Skeletal muscle tissue (tissue), 3 donors: ENCODE measurements at regions not wholly inside any gene's neighbourhood (a gene's known extent, or its start where the extent isn't known, plus 50 kb on each side); places are given as distances from the start of the nearest gene placed in this dataset.

Experiments
- H3K27ac ChIP-seq: one replicate; pipeline ENCODE4 v1.7.0; 2013; ENCODE audit warnings: mild to moderate bottlenecking, low read depth, low read length, inconsistent platforms
- H3K27me3 ChIP-seq, 3 donors: one replicate each; pipeline ENCODE4 v1.7.0; 2013; ENCODE audit warnings: low read length in 3 of 3; ENCODE audit not compliant: control insufficient read depth in 3 of 3, insufficient read depth in 3 of 3
- H3K36me3 ChIP-seq, 3 donors: one replicate each; pipeline ENCODE4 v1.7.0; 2013; ENCODE audit warnings: low read length in 3 of 3; ENCODE audit not compliant: control insufficient read depth in 3 of 3, insufficient read depth in 3 of 3
- H3K4me1 ChIP-seq, 3 donors: one replicate each; pipeline ENCODE4 v1.7.0; 2013; ENCODE audit warnings: low read length in 3 of 3, mild to moderate bottlenecking in 3 of 3; ENCODE audit not compliant: control insufficient read depth in 3 of 3, insufficient read depth in 3 of 3
- H3K4me3 ChIP-seq, 3 donors: one replicate each; pipeline ENCODE4 v1.7.0; 2013; ENCODE audit warnings: low read length in 3 of 3
- H3K9ac ChIP-seq, 3 donors: one replicate each; pipeline ENCODE4 v1.7.0; 2013; ENCODE audit warnings: low read length in 3 of 3, mild to moderate bottlenecking in 3 of 3, moderate library complexity in 2 of 3, low read depth in 1 of 3
- H3K9me3 ChIP-seq, 3 donors: one replicate each; pipeline ENCODE4 v1.7.0; 2013; ENCODE audit warnings: low read length in 3 of 3; ENCODE audit not compliant: control insufficient read depth in 3 of 3
- donor health status: Osteomylitis.

DNA sequence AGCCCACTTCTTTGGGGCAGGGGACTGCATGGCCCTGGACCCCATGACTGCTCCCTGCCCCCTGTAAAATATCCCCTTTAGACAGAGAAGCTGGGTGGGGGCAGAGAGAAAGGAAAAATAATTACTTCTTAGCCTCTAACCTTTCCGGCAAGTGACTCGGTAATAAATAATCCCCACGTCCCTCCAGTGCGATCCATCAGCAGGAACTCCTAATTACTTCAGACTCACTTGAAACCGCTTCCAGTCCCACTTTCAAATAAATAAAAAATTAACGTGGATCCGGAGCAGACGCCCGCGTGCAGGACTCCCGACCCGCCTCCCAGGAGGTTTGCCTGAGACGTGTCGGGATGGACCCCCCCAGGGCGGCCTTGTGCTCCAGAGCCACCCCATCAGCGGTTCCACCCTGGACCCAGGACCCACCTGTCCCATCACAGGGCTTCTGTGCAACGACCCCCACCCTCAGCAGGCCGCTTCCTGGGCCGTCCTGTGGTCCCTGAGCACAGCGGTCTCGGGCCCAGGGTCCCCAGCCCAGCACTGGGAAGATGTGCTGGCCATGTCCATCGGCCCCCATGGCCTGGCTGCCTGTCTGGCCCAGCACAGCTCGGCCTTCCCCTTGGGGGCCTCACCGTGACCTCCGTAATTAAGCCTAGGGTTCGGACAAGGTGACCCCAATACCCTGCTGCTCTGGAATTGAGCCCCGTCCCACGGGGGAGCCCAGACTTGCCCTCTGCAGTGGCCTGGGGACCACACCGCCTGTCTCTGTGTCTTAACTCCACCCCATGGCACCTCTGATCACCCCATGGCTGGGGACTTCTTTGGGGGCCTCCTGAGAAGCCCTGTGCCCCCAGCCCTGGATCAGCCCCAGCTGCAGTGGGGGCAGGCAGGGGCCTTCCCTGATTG, 108.0 kb downstream of the UNCX start:
- Histone ChIP-seq H3K27me3 (peaks cover 18 to 34% (median 30%) of the 10 kb centered on the region in 3 donors), H3K4me1 (no peaks in the 10 kb centered on the region), H3K9me3 (no peaks in the 10 kb centered on the region), H3K9ac (no peak overlapping the region), H3K36me3 (no peaks in the 10 kb centered on the region), H3K4me3 (no peak overlapping the region), H3K27ac (no peak overlapping the region)

DNA sequence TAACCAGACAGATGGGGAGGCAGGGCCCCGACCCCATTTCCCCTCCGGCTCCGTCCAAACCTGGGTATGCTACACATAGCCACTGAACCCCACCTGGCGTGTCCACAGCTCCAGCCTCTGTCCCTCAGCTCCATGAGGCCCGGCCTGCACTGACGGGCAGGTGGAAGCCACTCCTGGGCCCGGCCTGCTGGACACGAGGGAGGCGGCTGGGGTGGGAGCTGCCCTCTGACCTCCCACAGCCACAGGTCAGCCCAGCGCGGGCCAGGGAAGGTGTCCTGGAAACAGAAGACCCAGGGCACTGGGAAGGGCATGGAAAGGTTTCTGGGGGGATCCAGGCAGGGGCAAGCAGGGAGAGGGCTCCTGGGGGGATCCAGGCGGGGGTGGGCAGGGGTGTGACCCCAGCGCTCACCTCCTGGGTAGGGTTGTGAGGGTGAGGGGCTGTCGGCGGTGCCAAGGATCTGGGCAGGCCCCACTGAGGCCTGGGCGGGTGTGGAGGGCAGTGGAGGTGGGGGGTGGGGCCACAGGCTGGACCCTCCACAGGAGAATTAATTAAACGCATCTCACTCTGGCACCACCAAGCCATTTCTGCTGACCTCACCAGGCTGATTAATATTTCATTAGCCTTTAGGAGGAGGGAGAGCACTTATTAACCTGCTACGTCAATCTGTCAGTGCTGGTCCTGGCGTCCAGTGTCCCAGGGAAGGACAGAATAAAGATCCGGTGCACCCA, 108.9 kb downstream of the UNCX start:
- H3K27me3 ChIP-seq: peaks cover 26 to 42% (median 38%) of the 10 kb centered on the region in 3 donors

GRCh38 chr7:1342090-1342640, 109.5 kb downstream of the UNCX start:
- Histone ChIP-seq H3K4me3 (no peak overlapping the region), H3K9me3 (no peaks in the 10 kb centered on the region), H3K36me3 (no peaks in the 10 kb centered on the region), H3K9ac (no peak overlapping the region), H3K27me3 (peaks cover 30 to 47% (median 43%) of the 10 kb centered on the region in 3 donors), H3K4me1 (no peaks in the 10 kb centered on the region), H3K27ac (no peak overlapping the region)

More for the DNA sequence above, 108.9 kb downstream of the UNCX start:
- Histone ChIP-seq H3K9me3 (no peaks in the 10 kb centered on the region), H3K27ac (no peak overlapping the region), H3K36me3 (no peaks in the 10 kb centered on the region), H3K4me1 (no peaks in the 10 kb centered on the region), H3K4me3 (no peak overlapping the region), H3K9ac (no peak overlapping the region)

GRCh38 chr7:1343551-1343950, 110.9 kb downstream of the UNCX start:
- Histone ChIP-seq H3K9ac (no peak overlapping the region), H3K27ac (no peak overlapping the region), H3K4me3 (no peak overlapping the region), H3K36me3 (no peaks in the 10 kb centered on the region), H3K4me1 (no peaks in the 10 kb centered on the region), H3K27me3 (peaks cover 38 to 60% (median 55%) of the 10 kb centered on the region in 3 donors), H3K9me3 (no peaks in the 10 kb centered on the region)

DNA sequence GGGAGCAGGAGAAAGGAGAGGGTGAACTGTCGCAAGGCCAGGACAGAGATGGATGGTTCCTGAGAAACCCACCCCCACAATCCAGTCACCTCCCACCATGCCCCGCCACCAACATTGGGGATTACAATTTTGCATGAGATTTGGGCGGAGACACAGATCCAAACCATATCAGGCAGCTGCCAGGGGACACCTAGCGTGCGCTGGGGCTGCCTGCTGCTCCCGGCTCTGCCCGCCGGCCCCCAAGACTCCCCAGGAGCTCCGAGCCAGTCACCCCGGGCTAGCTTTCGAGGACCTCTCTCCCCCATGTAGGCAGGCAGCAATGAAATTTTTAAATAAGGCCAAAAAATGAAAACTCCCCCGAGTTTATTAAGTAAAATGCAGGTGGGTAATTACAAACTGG, 111.7 kb downstream of the UNCX start:
- Histone ChIP-seq H3K9ac (no peak overlapping the region), H3K4me1 (no peaks in the 10 kb centered on the region), H3K27me3 (peaks cover 37 to 64% (median 59%) of the 10 kb centered on the region in 3 donors), H3K9me3 (no peaks in the 10 kb centered on the region), H3K27ac (no peak overlapping the region), H3K4me3 (no peak overlapping the region), H3K36me3 (no peaks in the 10 kb centered on the region)

DNA sequence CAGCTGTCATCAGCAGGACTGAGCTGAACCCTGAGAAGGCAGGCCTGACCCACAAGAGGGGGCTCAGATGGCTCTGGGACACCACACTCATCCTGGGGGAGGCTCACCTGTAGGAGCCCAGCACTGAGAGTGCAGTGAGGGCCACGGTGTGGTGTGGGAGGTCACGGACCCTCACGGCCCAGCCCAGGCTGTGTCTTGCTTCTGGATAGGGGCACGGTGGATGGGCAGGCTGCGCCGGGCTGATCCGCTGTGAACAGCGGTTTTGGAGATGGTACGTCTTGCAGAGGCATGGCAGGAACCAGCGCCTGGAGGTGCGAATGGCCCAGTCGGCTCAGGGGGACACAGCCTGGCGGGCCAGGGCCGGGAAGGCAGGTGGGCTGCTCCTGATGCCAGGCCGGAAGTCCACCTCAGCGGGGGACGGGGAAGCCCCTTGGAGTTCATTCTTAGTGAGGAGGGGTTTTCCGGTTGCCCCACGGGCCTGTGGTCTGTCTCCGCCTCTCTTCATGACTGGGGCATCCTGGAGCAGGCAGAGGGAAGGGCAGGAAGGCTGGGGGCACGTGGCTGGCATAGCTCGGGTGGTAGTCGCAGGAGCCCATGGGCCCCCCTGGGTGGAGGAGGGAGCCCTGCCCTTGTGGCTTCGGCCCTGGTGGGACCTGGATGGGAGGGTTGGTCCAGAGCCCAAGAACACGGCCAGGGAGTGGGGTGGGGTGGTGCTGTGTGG, 112.5 kb downstream of the UNCX start:
- H3K27ac ChIP-seq: no peak overlapping the region
- no peak overlapping the region for H3K4me3 ChIP-seq
- no peaks in the 10 kb centered on the region for H3K9me3 ChIP-seq
- H3K36me3 ChIP-seq: no peaks in the 10 kb centered on the region
- peaks cover 38 to 60% (median 54%) of the 10 kb centered on the region in 3 donors for H3K27me3 ChIP-seq
- H3K9ac ChIP-seq: no peak overlapping the region
- no peaks in the 10 kb centered on the region for H3K4me1 ChIP-seq

- H3K27me3 ChIP-seq: peaks cover 35 to 53% (median 46%) of the 10 kb centered on the region in 3 donors
- no peak overlapping the region for H3K27ac ChIP-seq
- no peaks in the 10 kb centered on the region for H3K4me1 ChIP-seq
- H3K4me3 ChIP-seq: no peak overlapping the region
- H3K9me3 ChIP-seq: no peaks in the 10 kb centered on the region
- no peak overlapping the region for H3K9ac ChIP-seq
- no peaks in the 10 kb centered on the region for H3K36me3 ChIP-seq
Measured at GRCh38 chr7:1345796-1346755, 113.2 kb downstream of the MICALL2 start.

DNA sequence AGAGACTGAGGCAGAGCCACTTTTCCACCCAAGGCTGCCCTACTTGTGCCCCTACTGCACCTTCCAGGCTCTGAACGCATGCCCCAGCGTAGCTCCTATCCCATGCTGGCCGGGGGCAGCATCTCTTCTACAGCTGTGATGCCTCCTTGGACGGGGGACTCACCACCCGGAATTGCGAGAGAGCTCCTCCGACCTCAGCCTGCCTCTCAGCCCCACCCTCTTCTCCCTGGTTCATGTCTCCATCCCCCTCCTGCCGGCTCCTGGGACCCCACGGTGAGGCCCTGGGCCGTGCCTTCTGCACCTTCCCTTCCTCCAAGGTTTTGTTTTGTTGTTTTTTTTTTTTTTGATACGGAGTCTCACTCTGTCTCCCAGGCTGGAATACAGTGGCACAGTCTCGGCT, 112.4 kb downstream of the MICALL2 start:
- no peak overlapping the region for H3K27ac ChIP-seq
- H3K9me3 ChIP-seq: no peaks in the 10 kb centered on the region
- no peaks in the 10 kb centered on the region for H3K4me1 ChIP-seq
- no peak overlapping the region for H3K9ac ChIP-seq
- H3K27me3 ChIP-seq: peaks cover 35 to 58% (median 43%) of the 10 kb centered on the region in 3 donors
- H3K4me3 ChIP-seq: no peak overlapping the region
- no peaks in the 10 kb centered on the region for H3K36me3 ChIP-seq
